DOHH2 (cell line): ENCODE measurements at regions not wholly inside any gene's neighbourhood (a gene's known extent, or its start where the extent isn't known, plus 50 kb on each side); places are given as distances from the start of the nearest gene placed in this dataset.

Experiments
- EZH2phosphoT487 ChIP-seq: fragments of 200-600 bp; sonication (generic); IDR thresholded peaks from 2 replicates; pipeline ENCODE4 v1.6.1; 2017; ENCODE audit warnings: borderline replicate concordance, mild to moderate bottlenecking, antibody characterized with exemption, low read length, moderate library complexity, mixed read lengths
- TF ChIP-seq, protein P1 (sequence below): fragments of 200-600 bp; sonication (generic); IDR thresholded peaks from one replicate; pipeline ENCODE4 v1.5.1; 2014; ENCODE audit warnings: antibody characterized with exemption, mild to moderate bottlenecking, low read depth, low read length; ENCODE audit not compliant: poor library complexity, severe bottlenecking

- TF ChIP-seq, protein P1, sequence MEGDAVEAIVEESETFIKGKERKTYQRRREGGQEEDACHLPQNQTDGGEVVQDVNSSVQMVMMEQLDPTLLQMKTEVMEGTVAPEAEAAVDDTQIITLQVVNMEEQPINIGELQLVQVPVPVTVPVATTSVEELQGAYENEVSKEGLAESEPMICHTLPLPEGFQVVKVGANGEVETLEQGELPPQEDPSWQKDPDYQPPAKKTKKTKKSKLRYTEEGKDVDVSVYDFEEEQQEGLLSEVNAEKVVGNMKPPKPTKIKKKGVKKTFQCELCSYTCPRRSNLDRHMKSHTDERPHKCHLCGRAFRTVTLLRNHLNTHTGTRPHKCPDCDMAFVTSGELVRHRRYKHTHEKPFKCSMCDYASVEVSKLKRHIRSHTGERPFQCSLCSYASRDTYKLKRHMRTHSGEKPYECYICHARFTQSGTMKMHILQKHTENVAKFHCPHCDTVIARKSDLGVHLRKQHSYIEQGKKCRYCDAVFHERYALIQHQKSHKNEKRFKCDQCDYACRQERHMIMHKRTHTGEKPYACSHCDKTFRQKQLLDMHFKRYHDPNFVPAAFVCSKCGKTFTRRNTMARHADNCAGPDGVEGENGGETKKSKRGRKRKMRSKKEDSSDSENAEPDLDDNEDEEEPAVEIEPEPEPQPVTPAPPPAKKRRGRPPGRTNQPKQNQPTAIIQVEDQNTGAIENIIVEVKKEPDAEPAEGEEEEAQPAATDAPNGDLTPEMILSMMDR, result no peak
- TF ChIP-seq EZH2phosphoT487, result no peak
Measured at GRCh38 chr11:131240421-131240820, 130.0 kb upstream of the NTM start.
